GM12878 (cell line): ENCODE measurements at regions not wholly inside any gene's neighbourhood (a gene's known extent, or its start where the extent isn't known, plus 50 kb on each side); places are given as distances from the start of the nearest gene placed in this dataset.

Experiments used
- CTCF ChIP-seq, 3 experiments: IDR thresholded peaks in 2 of 3; conservative IDR thresholded peaks in 1 of 3; 2 replicates each; pipeline ENCODE4 v1.5.1; 2011; ENCODE audit warnings: low read depth in 3 of 3, low read length in 3 of 3, mild to moderate bottlenecking in 3 of 3, control low read depth in 2 of 3, moderate library complexity in 2 of 3, inconsistent platforms in 1 of 3, mixed read lengths in 1 of 3; ENCODE audit not compliant: control insufficient read depth in 2 of 3, insufficient read depth in 1 of 3; ENCODE audit errors: extremely low read depth in 1 of 3
- ELK1 ChIP-seq: IDR thresholded peaks from 2 replicates; pipeline ENCODE4 v1.6.1; 2012; ENCODE audit warnings: low read depth, low read length, improper control_type of control experiment
- NFYA ChIP-seq: IDR thresholded peaks from 2 replicates; pipeline ENCODE4 v1.6.1; 2011; ENCODE audit warnings: low read depth, mild to moderate bottlenecking, low read length, improper control_type of control experiment, borderline replicate concordance
- SMAD5 ChIP-seq: IDR thresholded peaks from 2 replicates; pipeline ENCODE4 v1.6.1; 2016; ENCODE audit warnings: antibody characterized with exemption, low read depth
- ZZZ3 ChIP-seq: IDR thresholded peaks from 2 replicates; pipeline ENCODE4 v1.6.1; 2011; ENCODE audit warnings: low read depth; ENCODE audit not compliant: control insufficient read depth, insufficient read length

GRCh38 chr7:156464339-156464738, 176.2 kb upstream of the RNF32 start:
- TF ChIP-seq SMAD5 (no peak), ZZZ3 (no peak), CTCF (IDR thresholded peaks at IDR 0.05 in 2 of 3, conservative IDR thresholded peaks at IDR 0.05 in 1 of 3; ENCODE audit: control insufficient read depth in 2 of 3, extremely low read depth in 1 of 3, insufficient read depth in 1 of 3, low read depth in 3 of 3, low read length in 3 of 3) (no peak), ELK1 (no peak), NFYA (no peak)
